ENCODE measurements at regions not wholly inside any gene's neighbourhood (a gene's known extent, or its start where the extent isn't known, plus 50 kb on each side); places are given as distances from the start of the nearest gene placed in this dataset.

DNA sequence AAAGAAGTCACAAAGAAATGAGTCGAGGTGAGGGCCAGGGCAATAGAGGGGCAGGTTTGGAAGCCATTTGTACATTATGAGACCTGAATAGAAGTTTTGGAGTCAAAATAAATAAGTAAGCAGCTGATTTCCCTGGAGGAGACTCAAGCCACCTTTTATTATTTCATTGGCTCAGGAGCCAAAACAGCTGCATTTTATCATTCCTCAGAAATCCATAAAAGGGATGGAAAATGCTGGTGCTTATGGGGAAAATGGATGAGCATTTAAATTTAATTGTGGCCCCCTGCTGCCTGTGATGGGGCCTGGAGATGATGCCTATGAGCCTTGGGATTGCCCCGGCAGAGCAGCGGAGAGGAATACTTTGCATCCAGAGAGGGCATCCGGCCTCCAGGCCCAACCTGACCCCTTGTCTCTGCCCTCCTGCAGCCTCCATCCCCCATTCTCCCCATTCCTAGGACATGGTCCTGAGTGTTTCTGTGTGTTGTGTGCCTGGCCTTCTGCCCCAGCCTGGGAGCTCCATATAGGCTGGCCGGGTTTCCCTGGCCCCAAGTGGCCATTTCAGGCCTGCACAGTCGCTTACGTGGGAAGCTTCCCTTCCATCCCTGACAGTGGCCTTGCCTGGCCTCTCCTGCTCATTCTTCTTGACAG is 296.8 kb upstream of the ZMIZ1 start:
- TF ChIP-seq, protein P1, sequence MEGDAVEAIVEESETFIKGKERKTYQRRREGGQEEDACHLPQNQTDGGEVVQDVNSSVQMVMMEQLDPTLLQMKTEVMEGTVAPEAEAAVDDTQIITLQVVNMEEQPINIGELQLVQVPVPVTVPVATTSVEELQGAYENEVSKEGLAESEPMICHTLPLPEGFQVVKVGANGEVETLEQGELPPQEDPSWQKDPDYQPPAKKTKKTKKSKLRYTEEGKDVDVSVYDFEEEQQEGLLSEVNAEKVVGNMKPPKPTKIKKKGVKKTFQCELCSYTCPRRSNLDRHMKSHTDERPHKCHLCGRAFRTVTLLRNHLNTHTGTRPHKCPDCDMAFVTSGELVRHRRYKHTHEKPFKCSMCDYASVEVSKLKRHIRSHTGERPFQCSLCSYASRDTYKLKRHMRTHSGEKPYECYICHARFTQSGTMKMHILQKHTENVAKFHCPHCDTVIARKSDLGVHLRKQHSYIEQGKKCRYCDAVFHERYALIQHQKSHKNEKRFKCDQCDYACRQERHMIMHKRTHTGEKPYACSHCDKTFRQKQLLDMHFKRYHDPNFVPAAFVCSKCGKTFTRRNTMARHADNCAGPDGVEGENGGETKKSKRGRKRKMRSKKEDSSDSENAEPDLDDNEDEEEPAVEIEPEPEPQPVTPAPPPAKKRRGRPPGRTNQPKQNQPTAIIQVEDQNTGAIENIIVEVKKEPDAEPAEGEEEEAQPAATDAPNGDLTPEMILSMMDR (conservative IDR thresholded peaks at IDR 0.05; ENCODE audit: low read depth, low read length), result no peak
- no peak for TF ChIP-seq EZH2 (IDR thresholded peaks at IDR 0.05; ENCODE audit: borderline replicate concordance, low read depth, low read length, poor library complexity, severe bottlenecking)
